Amygdala (tissue), 56 donors: ENCODE measurements at regions not wholly inside any gene's neighbourhood (a gene's known extent, or its start where the extent isn't known, plus 50 kb on each side); places are given as distances from the start of the nearest gene placed in this dataset.
"Not testable (repeated sequence)": the region's sequence is repeated elsewhere in the genome, so short reads cannot be mapped to it uniquely, and the experiment has no call there.

Experiments
- DNase-seq, 56 donors: peaks; one replicate each; lab custom pipeline; 2025; lab: John Stamatoyannopoulos, UW

GRCh38 chr6:48564036-48564820 is 453.2 kb upstream of the PTCHD4 start:
- DNase-seq, result no peak

GRCh38 chr6:48563433-48563832 is 452.4 kb upstream of the PTCHD4 start:
- DNase-seq, result no peak

GRCh38 chr6:48560408-48560807 is 449.4 kb upstream of the PTCHD4 start:
- no peak for DNase-seq

DNA sequence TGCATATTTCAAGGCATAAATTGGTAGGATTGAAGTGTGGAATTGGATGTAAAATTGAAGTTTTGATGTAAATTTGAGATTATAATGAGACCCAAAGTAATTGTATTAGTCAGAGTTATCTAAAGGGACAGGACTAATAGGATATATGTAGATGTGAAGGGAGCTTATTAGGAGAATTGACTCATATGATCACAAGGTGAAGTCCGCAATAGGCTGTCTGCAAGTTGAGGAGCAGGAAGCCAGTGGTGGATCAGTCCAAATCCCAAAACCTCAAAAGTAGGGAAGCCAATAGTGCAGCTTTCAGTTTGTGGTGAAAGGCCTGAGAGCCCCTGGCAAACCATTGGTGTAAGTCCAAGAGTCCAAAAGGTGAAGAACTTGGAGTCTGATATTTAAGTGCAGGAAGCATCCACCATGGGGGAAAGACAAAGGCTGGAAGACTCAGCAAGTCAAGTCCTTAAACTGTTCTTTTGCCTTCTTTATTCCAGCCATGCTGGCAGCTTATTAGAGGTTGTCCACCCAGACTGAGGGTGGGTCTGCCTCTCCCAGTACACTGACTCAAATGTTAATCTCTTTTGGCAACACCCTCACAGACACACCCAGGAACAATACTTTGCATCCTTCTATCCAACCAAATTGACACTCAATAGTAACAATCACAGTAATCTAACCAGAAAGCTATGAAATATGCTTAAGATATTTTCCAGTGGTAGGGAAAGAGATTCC is 442.6 kb upstream of the PTCHD4 start:
- DNase-seq, result no peak

DNA sequence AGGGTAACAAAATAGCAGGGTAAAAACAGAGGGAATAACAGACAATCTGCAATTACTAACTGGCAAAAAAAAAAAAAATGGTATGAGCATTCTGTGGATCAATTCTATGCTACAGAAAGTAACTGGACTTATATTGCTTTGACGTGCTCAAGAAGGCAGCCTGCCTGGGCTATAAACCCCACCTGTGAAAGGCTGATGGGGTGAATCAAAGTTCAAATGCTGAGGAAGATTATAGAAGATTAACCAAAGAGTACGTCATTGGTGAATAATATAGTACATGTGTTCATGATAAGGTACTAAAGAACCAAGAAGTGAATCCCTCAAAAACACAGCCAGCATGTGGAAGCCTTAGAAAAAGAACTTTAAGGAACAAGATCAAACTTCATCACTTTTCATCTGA is 441.9 kb upstream of the PTCHD4 start:
- DNase-seq, result no peak

GRCh38 chr6:48550603-48551002 is 439.6 kb upstream of the PTCHD4 start:
- DNase-seq, result no peak

GRCh38 chr6:48542191-48542590 is 431.2 kb upstream of the PTCHD4 start:
- no peak for DNase-seq

DNA sequence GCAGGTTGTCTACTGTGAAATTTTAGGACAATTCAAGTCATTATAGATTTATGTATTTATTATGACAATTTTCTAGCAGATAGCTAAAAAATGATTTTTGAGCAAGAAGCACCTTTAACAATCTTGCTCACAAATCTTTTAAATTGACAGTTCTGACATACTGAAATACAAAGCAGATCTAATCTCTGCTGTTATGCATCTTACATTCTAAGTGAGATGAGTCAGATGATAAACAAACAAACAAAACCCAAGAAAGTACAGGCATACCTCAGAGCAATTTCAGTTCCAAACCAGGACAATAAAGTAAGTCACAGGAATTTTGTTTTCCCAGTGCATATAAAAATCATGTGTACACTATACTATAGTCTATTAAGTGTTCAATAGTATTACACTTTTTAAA is 430.7 kb upstream of the PTCHD4 start:
- DNase-seq, result no peak

DNA sequence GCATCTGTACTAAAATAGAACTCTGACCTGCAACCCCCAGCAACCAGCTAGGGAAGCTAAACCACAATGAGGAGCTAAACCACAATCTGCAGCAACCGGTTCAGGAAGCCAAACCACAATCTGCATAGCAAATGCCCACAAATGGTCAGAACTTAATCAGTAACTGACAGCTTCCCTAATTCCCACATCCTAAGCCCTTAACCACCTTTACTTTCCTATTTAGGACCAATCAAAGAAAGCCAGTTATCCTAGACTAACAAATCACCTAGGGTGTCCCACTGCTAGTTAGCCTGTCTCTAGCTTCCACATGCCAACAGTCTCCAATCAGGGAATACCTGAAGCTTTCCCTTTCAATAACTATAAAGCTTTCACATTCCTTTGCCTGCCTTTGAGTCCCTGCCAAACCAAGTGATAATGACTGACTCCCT is 424.6 kb upstream of the PTCHD4 start:
- DNase-seq, result no peak

DNA sequence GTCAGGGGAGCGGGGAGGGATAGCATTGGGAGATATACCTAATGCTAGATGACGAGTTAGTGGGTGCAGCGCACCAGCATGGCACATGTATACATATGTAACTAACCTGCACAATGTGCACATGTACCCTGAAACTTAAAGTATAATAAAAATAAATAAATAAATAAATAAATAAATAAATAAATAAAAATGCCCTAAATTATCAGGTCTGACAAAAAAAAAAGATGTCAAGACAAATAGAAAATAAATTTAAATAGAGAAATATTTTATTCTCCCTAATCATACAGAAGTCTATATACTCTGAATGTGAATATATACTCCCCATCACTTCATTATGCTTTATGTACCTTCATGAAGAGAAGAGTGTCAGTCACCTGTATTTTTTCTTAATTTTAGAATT is 420.0 kb upstream of the PTCHD4 start:
- DNase-seq, result not testable (repeated sequence)

GRCh38 chr6:48525849-48526248 is 414.9 kb upstream of the PTCHD4 start:
- no peak for DNase-seq

DNA sequence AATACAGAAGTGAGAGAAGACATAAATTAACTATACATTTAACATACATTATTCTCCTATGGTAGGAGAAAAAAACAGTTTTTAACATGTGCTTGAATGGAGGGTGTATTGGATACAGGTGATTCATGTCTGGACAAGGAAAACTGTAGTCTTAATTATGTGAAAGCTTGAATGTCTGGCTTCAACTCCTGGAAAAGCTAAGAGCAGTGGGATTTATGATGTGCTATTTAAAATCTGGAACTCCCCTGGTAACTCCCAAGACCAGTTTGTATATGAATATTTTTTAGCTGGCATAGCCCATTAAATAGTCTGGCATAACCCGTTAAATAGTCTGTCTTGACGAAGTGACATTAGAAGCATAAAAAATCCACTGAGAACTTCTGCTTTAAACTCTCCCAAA is 410.0 kb upstream of the PTCHD4 start:
- DNase-seq, result no peak

GRCh38 chr6:48512390-48512789 is 401.4 kb upstream of the PTCHD4 start:
- DNase-seq, result no peak

DNA sequence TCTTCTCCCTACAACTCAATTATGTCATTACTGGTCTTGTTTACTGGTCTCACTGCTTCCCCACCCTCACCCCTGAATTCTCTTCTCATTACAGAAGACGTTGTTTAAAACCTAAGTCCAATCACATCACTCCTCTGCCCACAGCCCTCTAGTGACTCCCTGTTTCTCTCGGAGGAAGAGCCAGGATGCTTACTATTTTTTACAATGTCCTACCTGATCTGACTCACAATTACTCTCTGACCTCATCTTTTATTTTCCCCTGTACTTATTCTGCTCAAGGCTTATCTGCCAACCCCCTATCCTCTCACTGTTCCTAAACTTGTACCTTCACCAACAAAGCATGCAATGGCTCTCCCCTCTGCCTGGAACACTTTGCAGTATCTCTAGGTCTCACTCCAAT is 400.4 kb upstream of the PTCHD4 start:
- DNase-seq, result no peak

DNA sequence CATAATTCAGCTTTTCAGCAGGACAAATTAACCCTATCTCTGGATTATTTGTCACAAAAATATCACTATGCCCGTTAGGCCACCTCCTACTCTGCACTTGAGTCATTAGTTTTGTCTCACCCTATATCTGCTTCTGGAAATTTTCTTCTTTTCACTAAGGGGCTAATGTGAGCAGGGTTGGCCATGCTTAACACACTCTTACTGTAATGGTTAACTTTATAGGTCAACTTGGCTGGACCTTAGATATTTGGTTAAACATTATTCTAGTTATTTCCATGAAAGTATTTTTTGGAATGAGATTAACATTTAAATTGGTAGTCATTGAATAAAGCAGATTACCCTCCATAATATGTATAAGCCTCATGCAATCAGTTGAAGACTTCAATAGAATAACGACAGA is 394.6 kb upstream of the PTCHD4 start:
- no peak for DNase-seq

DNA sequence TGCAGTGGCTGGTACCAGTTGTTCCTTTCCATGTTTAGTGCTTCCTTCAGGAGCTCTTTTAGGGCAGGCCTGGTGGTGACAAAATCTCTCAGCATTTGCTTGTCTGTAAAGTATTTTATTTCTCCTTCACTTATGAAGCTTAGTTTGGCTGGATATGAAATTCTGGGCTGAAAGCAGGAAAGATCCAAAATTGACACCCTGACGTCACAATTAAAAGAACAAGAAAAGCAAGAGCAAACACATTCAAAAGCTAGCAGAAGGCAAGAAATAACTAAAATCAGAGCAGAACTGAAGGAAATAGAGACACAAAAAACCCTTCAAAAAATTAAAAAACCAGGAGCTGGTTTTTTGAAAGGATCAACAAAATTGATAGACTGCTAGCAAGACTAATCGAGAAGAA is 382.4 kb upstream of the PTCHD4 start:
- not testable (repeated sequence) for DNase-seq

DNA sequence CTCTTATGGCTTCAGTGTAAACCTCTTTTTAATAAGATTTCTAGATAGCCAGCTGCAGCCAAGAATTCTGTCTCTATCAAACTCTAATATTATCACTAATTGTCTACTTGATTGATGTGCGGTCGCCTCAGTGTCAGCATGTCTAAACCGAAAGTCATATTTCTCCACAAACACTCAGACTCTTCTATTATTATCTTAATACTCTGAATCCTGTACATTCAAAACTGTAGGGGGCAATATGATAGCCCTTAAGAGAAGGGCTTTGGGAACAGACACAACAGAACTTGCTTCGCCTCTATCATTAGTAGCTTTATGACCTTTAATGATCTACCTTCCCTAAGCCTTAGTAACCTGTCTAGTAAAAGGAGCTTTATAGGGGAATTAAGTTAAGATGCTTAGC is 379.7 kb upstream of the PTCHD4 start:
- DNase-seq, result no peak

GRCh38 chr6:48486876-48487275 is 375.9 kb upstream of the PTCHD4 start:
- no peak for DNase-seq

DNA sequence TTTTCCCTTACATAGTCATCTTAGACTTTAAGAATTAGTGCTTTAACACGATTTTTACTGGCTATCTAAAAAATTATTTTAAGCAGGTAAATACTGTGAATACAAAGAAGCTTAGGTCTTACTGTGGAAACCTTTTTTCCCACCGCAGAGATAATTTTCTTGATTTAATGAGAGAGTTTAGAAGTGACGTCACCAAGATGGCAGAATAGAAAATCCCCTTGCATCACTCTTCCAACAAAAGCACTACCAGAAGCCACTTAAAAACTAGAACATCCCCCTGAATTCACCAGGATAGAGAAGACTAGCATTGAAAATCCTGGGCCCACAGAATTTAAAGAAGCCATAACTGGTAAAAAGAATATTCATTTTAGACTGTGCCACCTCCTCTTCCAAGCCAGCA is 375.4 kb upstream of the PTCHD4 start:
- no peak for DNase-seq

GRCh38 chr6:48476257-48476656 is 365.3 kb upstream of the PTCHD4 start:
- DNase-seq, result no peak

DNA sequence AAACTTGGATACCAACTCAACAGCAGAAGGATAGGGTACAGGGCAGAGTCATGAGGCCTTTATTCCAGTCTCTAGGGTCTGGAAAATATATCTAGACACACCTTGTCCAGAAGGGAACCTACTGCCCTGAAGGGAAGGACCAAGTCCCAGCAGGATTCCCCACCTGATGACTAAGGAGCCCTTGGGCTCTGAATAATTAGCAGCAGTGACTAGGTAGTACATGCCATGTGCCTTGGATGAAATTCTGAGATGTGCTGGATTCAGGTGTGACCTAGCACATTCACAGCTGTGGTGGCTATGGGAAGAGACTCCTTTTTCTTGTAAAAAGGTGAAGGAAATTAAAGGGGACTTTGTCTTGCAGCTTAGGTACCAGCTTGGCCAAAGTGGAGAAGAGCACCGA is 364.3 kb upstream of the PTCHD4 start:
- no peak for DNase-seq

- no peak for DNase-seq
Measured at GRCh38 chr6:48474830-48475229, 363.8 kb upstream of the PTCHD4 start.
